ENCODE measurements at regions not wholly inside any gene's neighbourhood (a gene's known extent, or its start where the extent isn't known, plus 50 kb on each side); places are given as distances from the start of the nearest gene placed in this dataset.
A peak's percentile ranks its signal among the peaks of the same experiment; 100 is the strongest.

- Histone ChIP-seq H3K27ac (no peak overlapping the region), H3K4me1 (no peaks in the 10 kb centered on the region), H3K36me3 (no peaks in the 10 kb centered on the region), H3K4me3 (no peak overlapping the region), H3K9me3 (peaks cover 9 to 18% of the 10 kb centered on the region in 2 donors), H3K27me3 (peaks cover 0 to 44% of the 10 kb centered on the region in 2 donors)
- intact Hi-C loops (cut with DNase I; ENCODE audit: low total_unique reads), result no loop called here
- no peak for DNase-seq (ENCODE audit: low spot score in 2 of 2)
- TF ChIP-seq POLR2AphosphoS5 (IDR thresholded peaks at IDR 0.05) (peak in 1 of 3 donors; percentile 58), POLR2A (IDR thresholded peaks at IDR 0.05) (no peak)
These were observed 62.3 kb upstream of the PAGE3 start for GRCh38 chrX:55326985-55327384.

- intact Hi-C loops (cut with DNase I; ENCODE audit: low total_unique reads), result no loop called here
- Histone ChIP-seq H3K9me3 (no peaks in the 10 kb centered on the region), H3K4me3 (no peak overlapping the region), H3K27me3 (peaks cover 0 to 35% of the 10 kb centered on the region in 2 donors), H3K4me1 (no peaks in the 10 kb centered on the region), H3K27ac (no peak overlapping the region), H3K36me3 (no peaks in the 10 kb centered on the region)
- no peak for DNase-seq (ENCODE audit: low spot score in 2 of 2)
- no peak for TF ChIP-seq POLR2A (IDR thresholded peaks at IDR 0.05)
These were observed 70.6 kb upstream of the PAGE3 start for GRCh38 chrX:55335296-55335695.

- TF ChIP-seq POLR2A (IDR thresholded peaks at IDR 0.05) (no peak), POLR2AphosphoS5 (IDR thresholded peaks at IDR 0.05) (no peak), CTCF (IDR thresholded peaks at IDR 0.05) (no peak)
- H3K4me3 ChIP-seq, result no peak overlapping the region
- intact Hi-C loops (cut with DNase I; ENCODE audit: low total_unique reads), result no loop called here
- H3K9me3 ChIP-seq, result no peaks in the 10 kb centered on the region
- peaks cover 0 to 35% of the 10 kb centered on the region in 2 donors for H3K27me3 ChIP-seq
- H3K36me3 ChIP-seq, result no peaks in the 10 kb centered on the region
- no peak for DNase-seq (ENCODE audit: low spot score in 2 of 2)
- H3K4me1 ChIP-seq, result no peaks in the 10 kb centered on the region
- no peak overlapping the region for H3K27ac ChIP-seq
These were observed 71.5 kb upstream of the PAGE3 start for GRCh38 chrX:55336176-55336575.

GRCh38 chrX:55340896-55341433, 76.2 kb upstream of the PAGE3 start:
- no peak overlapping the region for H3K4me3 ChIP-seq
- DNase-seq (ENCODE audit: low spot score in 2 of 2), result no peak

GRCh38 chrX:55342533-55343501, 78.1 kb upstream of the PAGE3 start:
- H3K27ac ChIP-seq, result no peak overlapping the region
- no peak overlapping the region for H3K4me3 ChIP-seq
- no peaks in the 10 kb centered on the region for H3K4me1 ChIP-seq
- no peak for TF ChIP-seq POLR2AphosphoS5 (IDR thresholded peaks at IDR 0.05)
- TF ChIP-seq CTCF (IDR thresholded peaks at IDR 0.05), result peak in 2 of 3 donors; percentile 34 to 36
- intact Hi-C loops (cut with DNase I; ENCODE audit: low total_unique reads), result no loop called here
- no peaks in the 10 kb centered on the region for H3K36me3 ChIP-seq
- H3K27me3 ChIP-seq, result peaks cover 0 to 30% of the 10 kb centered on the region in 2 donors
- H3K9me3 ChIP-seq, result peaks cover 0 to under 1% of the 10 kb centered on the region in 2 donors
- DNase-seq (ENCODE audit: low spot score in 2 of 2), result no peak

More at GRCh38 chrX:55340896-55341433, 76.2 kb upstream of the PAGE3 start:
- Histone ChIP-seq H3K27ac (no peak overlapping the region), H3K36me3 (no peaks in the 10 kb centered on the region), H3K4me1 (no peaks in the 10 kb centered on the region), H3K27me3 (peaks cover 0 to 41% of the 10 kb centered on the region in 2 donors), H3K9me3 (no peaks in the 10 kb centered on the region)
- TF ChIP-seq POLR2A (IDR thresholded peaks at IDR 0.05) (no peak), CTCF (IDR thresholded peaks at IDR 0.05) (no peak), POLR2AphosphoS5 (IDR thresholded peaks at IDR 0.05) (no peak)
- intact Hi-C loops (cut with DNase I; ENCODE audit: low total_unique reads), result no loop called here

- no peaks in the 10 kb centered on the region for H3K36me3 ChIP-seq
- intact Hi-C loops (cut with DNase I; ENCODE audit: low total_unique reads), result loop anchor here (10.0 kb wide), 1 partner anchor 348 kb away; no protein-coding TSS in a partner anchor
- H3K27ac ChIP-seq, result no peak overlapping the region
- no peak overlapping the region for H3K4me3 ChIP-seq
- H3K4me1 ChIP-seq, result no peaks in the 10 kb centered on the region
- TF ChIP-seq POLR2A (IDR thresholded peaks at IDR 0.05), result no peak
- TF ChIP-seq CTCF (IDR thresholded peaks at IDR 0.05), result no peak
- TF ChIP-seq POLR2AphosphoS5 (IDR thresholded peaks at IDR 0.05), result no peak
- no peak for DNase-seq (ENCODE audit: low spot score in 2 of 2)
- H3K27me3 ChIP-seq, result peaks cover 0 to 53% of the 10 kb centered on the region in 2 donors
- H3K9me3 ChIP-seq, result peaks cover 8 to 9% of the 10 kb centered on the region in 2 donors
These were observed 91.9 kb upstream of the PAGE3 start for GRCh38 chrX:55356609-55357008.
